Keratinocyte (primary cell): ENCODE measurements at regions not wholly inside any gene's neighbourhood (a gene's known extent, or its start where the extent isn't known, plus 50 kb on each side); places are given as distances from the start of the nearest gene placed in this dataset.

Source experiments
- CTCF ChIP-seq, 3 experiments: IDR thresholded peaks in 1 of 3; conservative IDR thresholded peaks in 1 of 3; optimal IDR thresholded peaks in 1 of 3; 2 replicates in 2 of 3; 3 replicates in 1 of 3; pipeline versions ENCODE3 to v1.5.1; 2011; ENCODE audit warnings: low read length in 3 of 3, mild to moderate bottlenecking in 3 of 3, moderate library complexity in 2 of 3, control low read depth in 1 of 3, inconsistent platforms in 1 of 3; ENCODE audit not compliant: insufficient read depth in 2 of 3; ENCODE audit errors: extremely low read depth in 1 of 3
- EZH2 ChIP-seq: IDR thresholded peaks from one replicate; pipeline ENCODE4 v1.6.1; 2012; ENCODE audit warnings: inconsistent platforms, mild to moderate bottlenecking, low read length, moderate library complexity

- TF ChIP-seq CTCF (optimal IDR thresholded peaks at IDR 0.05 in 1 of 3, IDR thresholded peaks at IDR 0.05 in 1 of 3, conservative IDR thresholded peaks at IDR 0.05 in 1 of 3; ENCODE audit: extremely low read depth in 1 of 3, insufficient read depth in 2 of 3, low read length in 3 of 3) (no peak), EZH2 (no peak)
Measured at GRCh38 chr6:148287623-148288333, 54.9 kb upstream of the SASH1 start.
